Natural killer cell treated with Interleukin-12 subunit alpha and Interleukin-12 subunit beta and Interleukin-15 and Interleukin-18, amount 100 ng/mL, for 72 hours (primary cell): ENCODE measurements at regions not wholly inside any gene's neighbourhood (a gene's known extent, or its start where the extent isn't known, plus 50 kb on each side); places are given as distances from the start of the nearest gene placed in this dataset.

Experiments used
- ATAC-seq, 2 donors: fragments of 150-1000 bp; cut with Tn5 transposase in 1 of 2; sonication (Bioruptor Pico), chemical (Tn5 transposase) in 1 of 2; 2 replicates each; pipeline ENCODE4 v1.10.0; 2021
- DNase-seq: peaks from one replicate; pipeline ENCODE4 v3.0.0; 2022; ENCODE audit warnings: low spot score
- H3K27ac Mint-ChIP-seq, 2 donors: 1 replicate in 1 of 2; 2 replicates in 1 of 2; pipeline ENCODE4 v1.8.0; 2022; ENCODE audit warnings: mixed read lengths in 2 of 2, mild to moderate bottlenecking in 1 of 2, moderate library complexity in 1 of 2
- H3K27me3 Mint-ChIP-seq, 2 donors: 1 replicate in 1 of 2; 2 replicates in 1 of 2; pipeline ENCODE4 v1.8.0; 2022; ENCODE audit warnings: mixed read lengths in 2 of 2
- H3K36me3 Mint-ChIP-seq: one replicate; pipeline ENCODE4 v1.8.0; 2022; ENCODE audit warnings: mixed read lengths
- H3K4me1 Mint-ChIP-seq, 2 donors: 1 replicate in 1 of 2; 2 replicates in 1 of 2; pipeline ENCODE4 v1.8.0; 2022; ENCODE audit warnings: low read depth in 2 of 2, mixed read lengths in 2 of 2, mild to moderate bottlenecking in 1 of 2
- H3K4me3 Mint-ChIP-seq: one replicate; pipeline ENCODE4 v1.8.0; 2022; ENCODE audit warnings: mixed read lengths
- H3K9me3 Mint-ChIP-seq: 2 replicates; pipeline ENCODE4 v1.8.0; 2022; ENCODE audit warnings: mixed read lengths

DNA sequence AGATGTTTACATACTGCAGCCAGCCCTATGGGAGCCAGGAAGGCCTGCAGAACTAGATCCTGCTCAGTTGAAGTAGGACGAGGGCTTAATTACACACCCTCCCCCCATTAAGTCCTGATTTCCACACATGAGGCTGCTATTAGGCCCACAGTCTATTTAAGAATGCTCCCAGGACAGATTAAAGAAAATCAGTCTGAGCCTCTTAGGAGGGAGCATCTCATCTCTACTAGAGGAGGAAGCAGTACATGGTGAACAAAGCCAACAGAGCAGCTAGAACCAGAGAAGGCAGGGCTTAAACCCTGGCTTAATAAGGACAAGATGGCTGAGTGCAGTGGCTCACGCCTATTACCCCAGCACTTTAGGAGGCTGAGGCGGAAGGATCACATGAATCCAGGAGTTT is 55.8 kb upstream of the ARHGAP5 start:
- Mint-ChIP-seq H3K9me3 (no peaks in the 10 kb centered on the region), H3K27ac (no peak overlapping the region), H3K36me3 (no peaks in the 10 kb centered on the region), H3K4me1 (no peaks in the 10 kb centered on the region), H3K27me3 (peaks cover 6 to 9% of the 10 kb centered on the region in 2 donors), H3K4me3 (no peak overlapping the region)
- ATAC-seq (no peak), DNase-seq (no peak)

DNA sequence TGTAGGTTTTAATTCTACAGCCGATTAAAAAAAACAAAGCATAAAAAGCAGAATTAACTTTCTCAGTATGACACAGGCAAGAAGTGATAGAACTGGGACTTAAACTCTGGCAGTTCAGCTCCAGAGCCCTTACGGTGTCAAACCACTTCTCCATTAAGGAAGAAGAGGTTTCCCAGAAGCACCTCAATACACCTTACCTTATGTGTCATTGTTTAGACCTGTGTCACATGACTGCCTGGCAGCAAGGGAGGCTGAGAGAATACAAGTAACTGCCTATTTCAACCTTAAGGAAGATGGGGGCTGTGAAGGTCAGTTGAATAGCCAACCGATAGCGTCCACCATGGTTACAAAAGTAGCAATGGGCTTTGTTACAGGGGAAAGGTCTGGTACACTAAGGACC is 54.6 kb upstream of the ARHGAP5 start:
- no peak overlapping the region for H3K4me3 Mint-ChIP-seq
- ATAC-seq (no peak), DNase-seq (no peak)
- no peaks in the 10 kb centered on the region for H3K36me3 Mint-ChIP-seq
- no peaks in the 10 kb centered on the region for H3K9me3 Mint-ChIP-seq
- H3K27me3 Mint-ChIP-seq = peaks cover 5 to 11% of the 10 kb centered on the region in 2 donors
- no peak overlapping the region for H3K27ac Mint-ChIP-seq
- H3K4me1 Mint-ChIP-seq = no peaks in the 10 kb centered on the region

DNA sequence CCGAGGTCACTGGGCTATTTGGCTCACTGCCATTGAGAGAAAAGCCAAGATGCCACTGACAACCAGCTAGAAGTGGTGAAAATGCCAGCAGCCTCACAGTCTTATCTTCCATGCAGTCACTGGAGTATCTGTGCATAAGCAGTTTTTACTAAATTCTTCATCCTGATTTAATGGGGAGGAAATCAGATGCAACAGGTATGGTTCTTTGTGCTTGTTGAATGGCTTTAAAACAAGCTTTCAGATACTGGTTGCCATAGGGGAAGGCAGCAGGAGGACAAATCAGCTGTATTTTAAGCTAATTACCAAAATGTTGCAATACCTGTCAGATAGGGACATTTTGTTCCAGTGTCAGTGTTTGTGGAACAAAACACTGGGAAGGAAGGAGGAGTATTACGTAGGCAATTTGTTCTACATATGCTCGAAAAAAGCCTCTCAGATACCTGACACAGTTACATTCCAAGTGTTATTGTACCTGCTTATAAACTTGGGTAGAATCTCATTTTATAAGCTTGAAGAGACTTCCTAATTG is 54.1 kb upstream of the ARHGAP5 start:
- H3K9me3 Mint-ChIP-seq = no peaks in the 10 kb centered on the region
- H3K4me3 Mint-ChIP-seq = no peak overlapping the region
- ATAC-seq = no peak
- no peaks in the 10 kb centered on the region for H3K4me1 Mint-ChIP-seq
- no peaks in the 10 kb centered on the region for H3K36me3 Mint-ChIP-seq
- no peak overlapping the region for H3K27ac Mint-ChIP-seq
- H3K27me3 Mint-ChIP-seq = peaks cover 5 to 11% of the 10 kb centered on the region in 2 donors
- DNase-seq = no peak

DNA sequence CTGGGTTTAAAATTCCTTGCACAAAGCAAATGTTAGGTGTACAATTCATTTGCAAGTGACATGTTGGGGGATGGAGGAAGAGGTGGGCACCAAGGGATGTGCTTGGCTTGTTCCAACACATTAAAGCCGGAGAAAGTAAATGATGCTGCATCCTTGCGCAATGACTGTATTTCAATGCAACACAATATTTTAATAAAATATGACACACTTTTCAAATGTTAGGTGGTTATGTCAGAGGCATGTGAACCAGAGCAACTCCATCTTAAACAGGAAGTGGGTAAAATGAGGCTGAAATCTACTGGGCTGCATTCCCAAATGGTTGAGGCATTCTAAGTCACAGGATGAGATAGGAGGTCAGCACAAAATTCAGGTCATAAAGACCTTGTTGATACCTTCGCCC is 53.6 kb upstream of the ARHGAP5 start:
- no peaks in the 10 kb centered on the region for H3K4me1 Mint-ChIP-seq
- no peaks in the 10 kb centered on the region for H3K9me3 Mint-ChIP-seq
- ATAC-seq (no peak), DNase-seq (no peak)
- H3K36me3 Mint-ChIP-seq = no peaks in the 10 kb centered on the region
- H3K4me3 Mint-ChIP-seq = no peak overlapping the region
- H3K27me3 Mint-ChIP-seq = peaks cover 5 to 11% of the 10 kb centered on the region in 2 donors
- no peak overlapping the region for H3K27ac Mint-ChIP-seq

DNA sequence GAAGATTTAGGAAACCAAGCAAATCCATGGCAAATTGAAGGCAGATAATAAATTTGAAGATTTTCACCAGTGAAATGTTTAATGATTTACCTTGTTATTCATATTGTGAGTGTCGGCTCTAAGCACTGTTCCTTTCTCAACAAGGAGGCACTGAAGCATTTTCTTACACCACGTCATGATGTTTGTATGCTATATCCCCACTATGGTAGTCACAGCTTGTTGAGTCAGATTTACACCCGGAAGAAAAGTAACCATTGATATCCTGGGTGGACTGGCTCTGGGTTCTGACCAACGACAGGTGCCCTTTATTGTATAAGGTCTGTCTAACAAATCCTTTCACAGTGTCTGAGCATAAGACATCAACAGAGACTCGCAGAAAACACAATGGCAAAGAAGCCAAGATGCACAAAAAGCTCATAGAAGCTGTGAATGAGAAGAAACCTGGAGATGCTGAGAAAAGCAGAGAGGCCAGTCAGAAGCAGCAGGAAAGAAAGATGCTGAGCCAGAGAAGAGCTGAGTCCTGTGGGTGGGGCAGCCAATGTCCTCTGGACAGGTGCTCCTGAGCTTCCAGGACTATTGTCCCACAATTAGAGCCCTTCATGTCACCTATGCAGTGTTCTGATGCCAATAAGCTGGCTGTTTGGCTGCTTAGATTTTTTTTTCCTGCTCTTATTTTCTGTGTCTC is 49.7 kb upstream of the ARHGAP5 start:
- H3K4me1 Mint-ChIP-seq = no peaks in the 10 kb centered on the region
- no peak overlapping the region for H3K27ac Mint-ChIP-seq
- H3K4me3 Mint-ChIP-seq = no peak overlapping the region
- ATAC-seq = no peak
- no peaks in the 10 kb centered on the region for H3K9me3 Mint-ChIP-seq
- no peaks in the 10 kb centered on the region for H3K36me3 Mint-ChIP-seq
- H3K27me3 Mint-ChIP-seq = peaks cover 5 to 11% of the 10 kb centered on the region in 2 donors
- DNase-seq = no peak
